NT2/D1 (cell line): ENCODE measurements at regions not wholly inside any gene's neighbourhood (a gene's known extent, or its start where the extent isn't known, plus 50 kb on each side); places are given as distances from the start of the nearest gene placed in this dataset.

Experiments
- SUZ12 ChIP-seq: IDR thresholded peaks from 2 replicates; pipeline ENCODE4 v1.6.1; 2011; ENCODE audit not compliant: insufficient read length, insufficient read depth; ENCODE audit errors: extremely low read depth
- ZNF274 ChIP-seq: IDR thresholded peaks from 2 replicates; pipeline ENCODE4 v1.6.1; 2011; ENCODE audit warnings: mild to moderate bottlenecking, low read depth, low read length

DNA sequence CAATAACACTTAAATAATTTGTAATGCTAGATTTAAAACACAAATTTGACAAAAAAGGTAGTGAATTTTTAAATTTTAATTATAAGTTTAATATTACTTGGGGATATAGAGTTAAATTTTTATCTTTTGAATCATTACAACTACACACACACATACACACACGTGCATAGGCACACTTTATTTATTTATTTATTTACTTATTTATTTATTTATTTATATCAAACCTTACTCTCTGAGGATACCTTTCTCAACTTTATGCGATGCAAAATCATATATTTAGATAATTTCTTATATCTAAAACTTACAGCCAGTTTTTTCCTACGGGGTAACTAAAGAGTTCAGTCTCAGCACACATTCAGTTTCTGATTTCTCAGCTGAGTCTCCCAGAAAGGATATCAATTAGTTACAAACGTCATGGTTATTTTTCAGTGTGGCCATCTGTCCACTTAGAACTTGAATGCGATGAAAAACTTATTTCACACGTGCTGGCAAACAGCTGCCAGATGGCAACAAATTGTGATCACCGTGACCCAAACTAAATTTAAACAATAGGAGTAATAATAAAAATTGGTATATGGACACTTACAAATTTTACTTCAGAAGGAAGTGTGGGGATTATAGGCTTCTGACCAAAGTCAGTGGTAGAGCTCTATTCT, 683.1 kb upstream of the PRR20A start:
- no peak for TF ChIP-seq ZNF274
- no peak for TF ChIP-seq SUZ12
